ENCODE measurements at regions not wholly inside any gene's neighbourhood (a gene's known extent, or its start where the extent isn't known, plus 50 kb on each side); places are given as distances from the start of the nearest gene placed in this dataset.

DNA sequence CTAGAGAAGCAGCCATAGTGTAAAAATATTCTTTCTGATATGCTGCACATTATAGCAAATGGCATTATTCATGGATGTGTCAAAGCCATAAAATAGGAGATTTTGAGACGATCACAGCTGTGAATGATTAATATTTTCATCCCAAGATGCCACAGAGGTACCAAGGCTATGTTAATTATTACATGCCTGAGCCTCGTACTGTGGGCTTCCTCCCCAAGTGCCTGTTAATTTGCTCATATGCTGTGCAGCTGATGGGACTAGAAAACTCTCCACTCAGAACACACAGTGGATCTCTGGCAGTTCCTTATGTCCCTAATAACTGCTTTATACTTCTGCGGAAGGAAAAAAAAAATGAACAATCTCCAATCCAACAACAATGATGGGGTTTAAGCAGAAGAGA is 184.9 kb upstream of the TSHZ2 start:
- DNase-seq (ENCODE audit: low read depth, low spot score), result no peak
- H3K4me1 Mint-ChIP-seq, result no peaks in the 10 kb centered on the region
- no peak overlapping the region for H3K27ac Mint-ChIP-seq (ENCODE audit: unreplicated experiment)
- H3K4me3 Mint-ChIP-seq, result no peak overlapping the region
- TF ChIP-seq, protein P1, sequence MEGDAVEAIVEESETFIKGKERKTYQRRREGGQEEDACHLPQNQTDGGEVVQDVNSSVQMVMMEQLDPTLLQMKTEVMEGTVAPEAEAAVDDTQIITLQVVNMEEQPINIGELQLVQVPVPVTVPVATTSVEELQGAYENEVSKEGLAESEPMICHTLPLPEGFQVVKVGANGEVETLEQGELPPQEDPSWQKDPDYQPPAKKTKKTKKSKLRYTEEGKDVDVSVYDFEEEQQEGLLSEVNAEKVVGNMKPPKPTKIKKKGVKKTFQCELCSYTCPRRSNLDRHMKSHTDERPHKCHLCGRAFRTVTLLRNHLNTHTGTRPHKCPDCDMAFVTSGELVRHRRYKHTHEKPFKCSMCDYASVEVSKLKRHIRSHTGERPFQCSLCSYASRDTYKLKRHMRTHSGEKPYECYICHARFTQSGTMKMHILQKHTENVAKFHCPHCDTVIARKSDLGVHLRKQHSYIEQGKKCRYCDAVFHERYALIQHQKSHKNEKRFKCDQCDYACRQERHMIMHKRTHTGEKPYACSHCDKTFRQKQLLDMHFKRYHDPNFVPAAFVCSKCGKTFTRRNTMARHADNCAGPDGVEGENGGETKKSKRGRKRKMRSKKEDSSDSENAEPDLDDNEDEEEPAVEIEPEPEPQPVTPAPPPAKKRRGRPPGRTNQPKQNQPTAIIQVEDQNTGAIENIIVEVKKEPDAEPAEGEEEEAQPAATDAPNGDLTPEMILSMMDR (conservative IDR thresholded peaks at IDR 0.05), result no peak
- no peaks in the 10 kb centered on the region for H3K9me3 Mint-ChIP-seq
- H3K27me3 Mint-ChIP-seq (ENCODE audit: low read depth), result no peaks in the 10 kb centered on the region
- H3K36me3 Mint-ChIP-seq (ENCODE audit: low read depth), result no peaks in the 10 kb centered on the region

- Mint-ChIP-seq H3K9me3 (no peaks in the 10 kb centered on the region), H3K27me3 (ENCODE audit: low read depth) (no peaks in the 10 kb centered on the region), H3K4me1 (no peaks in the 10 kb centered on the region), H3K27ac (ENCODE audit: unreplicated experiment) (no peak overlapping the region), H3K36me3 (ENCODE audit: low read depth) (no peaks in the 10 kb centered on the region), H3K4me3 (no peak overlapping the region)
- no peak for DNase-seq (ENCODE audit: low read depth, low spot score)
- TF ChIP-seq, protein P1 (conservative IDR thresholded peaks at IDR 0.05), result no peak
Observed at GRCh38 chr20:52785679-52786078, 186.5 kb upstream of the TSHZ2 start.

DNA sequence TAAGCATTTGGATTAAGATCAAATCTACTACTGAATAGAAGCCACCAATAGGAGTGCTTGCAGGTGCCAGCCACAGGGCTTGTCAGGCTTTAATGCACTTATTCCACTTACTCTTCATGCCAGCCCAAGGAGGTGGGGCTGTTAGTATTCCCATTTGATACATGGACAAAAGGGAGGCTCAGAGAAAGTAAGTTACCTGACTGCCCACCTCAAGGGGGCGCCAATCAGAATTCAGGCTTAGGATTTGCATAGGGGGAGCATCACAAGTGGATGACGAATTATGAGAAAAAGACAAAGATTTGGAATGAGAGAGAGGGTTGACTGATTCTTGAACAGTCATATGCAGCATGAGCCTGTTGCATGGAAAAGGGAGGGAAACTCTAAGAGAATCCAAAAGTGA is 188.4 kb upstream of the TSHZ2 start:
- H3K36me3 Mint-ChIP-seq (ENCODE audit: low read depth), result no peaks in the 10 kb centered on the region
- H3K4me1 Mint-ChIP-seq, result no peaks in the 10 kb centered on the region
- TF ChIP-seq, protein P1 (conservative IDR thresholded peaks at IDR 0.05), result peak; percentile 48
- no peak for DNase-seq (ENCODE audit: low read depth, low spot score)
- H3K27ac Mint-ChIP-seq (ENCODE audit: unreplicated experiment), result no peak overlapping the region
- peaks cover 2% of the 10 kb centered on the region for H3K27me3 Mint-ChIP-seq (ENCODE audit: low read depth)
- no peak overlapping the region for H3K4me3 Mint-ChIP-seq
- no peaks in the 10 kb centered on the region for H3K9me3 Mint-ChIP-seq

GRCh38 chr20:52780462-52780861 is 191.7 kb upstream of the TSHZ2 start:
- TF ChIP-seq, protein P1 (conservative IDR thresholded peaks at IDR 0.05), result no peak
- no peak for DNase-seq (ENCODE audit: low read depth, low spot score)
- Mint-ChIP-seq H3K9me3 (no peaks in the 10 kb centered on the region), H3K27ac (ENCODE audit: unreplicated experiment) (no peak overlapping the region), H3K27me3 (ENCODE audit: low read depth) (peaks cover 12% of the 10 kb centered on the region), H3K4me1 (no peaks in the 10 kb centered on the region), H3K36me3 (ENCODE audit: low read depth) (no peaks in the 10 kb centered on the region), H3K4me3 (no peak overlapping the region)

- H3K27ac Mint-ChIP-seq (ENCODE audit: unreplicated experiment), result no peak overlapping the region
- no peak for DNase-seq (ENCODE audit: low read depth, low spot score)
- no peaks in the 10 kb centered on the region for H3K9me3 Mint-ChIP-seq
- no peaks in the 10 kb centered on the region for H3K4me1 Mint-ChIP-seq
- TF ChIP-seq, protein P1 (conservative IDR thresholded peaks at IDR 0.05), result no peak
- H3K27me3 Mint-ChIP-seq (ENCODE audit: low read depth), result peaks cover 12% of the 10 kb centered on the region
- no peaks in the 10 kb centered on the region for H3K36me3 Mint-ChIP-seq (ENCODE audit: low read depth)
- H3K4me3 Mint-ChIP-seq, result no peak overlapping the region
Observed at GRCh38 chr20:52779125-52779524, 193.0 kb upstream of the TSHZ2 start.

- Mint-ChIP-seq H3K4me3 (no peak overlapping the region), H3K4me1 (no peaks in the 10 kb centered on the region), H3K9me3 (no peaks in the 10 kb centered on the region), H3K27me3 (ENCODE audit: low read depth) (peaks cover 15% of the 10 kb centered on the region), H3K36me3 (ENCODE audit: low read depth) (no peaks in the 10 kb centered on the region), H3K27ac (ENCODE audit: unreplicated experiment) (no peak overlapping the region)
- TF ChIP-seq, protein P1 (conservative IDR thresholded peaks at IDR 0.05), result no peak
- no peak for DNase-seq (ENCODE audit: low read depth, low spot score)
Observed at GRCh38 chr20:52777171-52777570, 195.0 kb upstream of the TSHZ2 start.

Data from neural crest cell (in vitro differentiated cells).